A549 (cell line): ENCODE measurements at regions not wholly inside any gene's neighbourhood (a gene's known extent, or its start where the extent isn't known, plus 50 kb on each side); places are given as distances from the start of the nearest gene placed in this dataset.

Experiments
- HOXB13 ChIP-seq: fragments of 250-450 bp; sonication (Bioruptor Pico); IDR thresholded peaks from 2 replicates; pipeline ENCODE4 v1.5.0; 2020; ENCODE audit warnings: low read depth, mild to moderate bottlenecking, moderate library complexity
- MAFK ChIP-seq: fragments of 450-650 bp; IDR thresholded peaks from 2 replicates; pipeline ENCODE4 v1.6.1; 2014; ENCODE audit not compliant: partially characterized antibody

- no peak for TF ChIP-seq MAFK
- TF ChIP-seq HOXB13 (CRISPR knock-in tag), result no peak
These were observed 1403.0 kb downstream of the BRD1 start for GRCh38 chr22:48424661-48425060.
